ENCODE measurements at regions not wholly inside any gene's neighbourhood (a gene's known extent, or its start where the extent isn't known, plus 50 kb on each side); places are given as distances from the start of the nearest gene placed in this dataset.

GRCh38 chr2:23127465-23127864, 257.5 kb upstream of the KLHL29 start:
- no peak overlapping the region for H3K4me3 ChIP-seq (ENCODE audit: low read depth, low read length)
- DNase-seq (ENCODE audit: low read depth, low spot score), result no peak
- ChIA-PET POLR2A (no interaction called here), CTCF (no interaction called here)
- no peak for TF ChIP-seq CTCF (IDR thresholded peaks at IDR 0.05; ENCODE audit: insufficient read depth, low read length, missing control alignments)

- no peak overlapping the region for H3K4me3 ChIP-seq (ENCODE audit: low read depth, low read length)
- ChIA-PET POLR2A (no interaction called here), CTCF (no interaction called here)
- DNase-seq (ENCODE audit: low read depth, low spot score), result no peak
- TF ChIP-seq CTCF (IDR thresholded peaks at IDR 0.05; ENCODE audit: insufficient read depth, low read length, missing control alignments), result no peak
Observed at GRCh38 chr2:23128684-23129292, 256.2 kb upstream of the KLHL29 start.

GRCh38 chr2:23131066-23131575, 253.9 kb upstream of the KLHL29 start:
- POLR2A ChIA-PET, result no interaction called here
- no peak for DNase-seq (ENCODE audit: low read depth, low spot score)
- CTCF ChIA-PET, result no interaction called here
- no peak for TF ChIP-seq CTCF (IDR thresholded peaks at IDR 0.05; ENCODE audit: insufficient read depth, low read length, missing control alignments)
- no peak overlapping the region for H3K4me3 ChIP-seq (ENCODE audit: low read depth, low read length)

- ChIA-PET POLR2A (no interaction called here), CTCF (no interaction called here)
- no peak overlapping the region for H3K4me3 ChIP-seq (ENCODE audit: low read depth, low read length)
- no peak for TF ChIP-seq CTCF (IDR thresholded peaks at IDR 0.05; ENCODE audit: insufficient read depth, low read length, missing control alignments)
- DNase-seq (ENCODE audit: low read depth, low spot score), result no peak
Observed at GRCh38 chr2:23132000-23132399, 253.0 kb upstream of the KLHL29 start.

GRCh38 chr2:23132823-23133595, 252.0 kb upstream of the KLHL29 start:
- no peak overlapping the region for H3K4me3 ChIP-seq (ENCODE audit: low read depth, low read length)
- POLR2A ChIA-PET, result no interaction called here
- CTCF ChIA-PET, result no interaction called here
- no peak for TF ChIP-seq CTCF (IDR thresholded peaks at IDR 0.05; ENCODE audit: insufficient read depth, low read length, missing control alignments)
- no peak for DNase-seq (ENCODE audit: low read depth, low spot score)

- no peak for DNase-seq (ENCODE audit: low read depth, low spot score)
- CTCF ChIA-PET, result no interaction called here
- no peak for TF ChIP-seq CTCF (IDR thresholded peaks at IDR 0.05; ENCODE audit: insufficient read depth, low read length, missing control alignments)
- POLR2A ChIA-PET, result no interaction called here
- H3K4me3 ChIP-seq (ENCODE audit: low read depth, low read length), result no peak overlapping the region
Observed at GRCh38 chr2:23134726-23135125, 250.3 kb upstream of the KLHL29 start.

Data from AG04449 (cell line).